Esophagus muscularis mucosa (tissue), 4 donors: ENCODE measurements at regions not wholly inside any gene's neighbourhood (a gene's known extent, or its start where the extent isn't known, plus 50 kb on each side); places are given as distances from the start of the nearest gene placed in this dataset.

Experiments
- DNase-seq: peaks from one replicate; pipeline ENCODE4 v3.0.0-alpha.2; 2017; ENCODE audit errors: extremely low spot score
- H3K27ac ChIP-seq, 4 donors: fragments of 200-600 bp; sonication (generic); replicated peaks in 1 of 4; 1 replicate in 3 of 4; 2 replicates in 1 of 4; pipeline ENCODE4 v1.5.1; 2016 to 2019; ENCODE audit warnings: mild to moderate bottlenecking in 1 of 4
- H3K27me3 ChIP-seq, 4 donors: fragments of 200-600 bp; sonication (generic); one replicate each; pipeline versions ENCODE4 v1.5.1 to v1.6.0; 2016 to 2019
- H3K36me3 ChIP-seq, 4 donors: fragments of 200-600 bp; sonication (generic); one replicate each; pipeline ENCODE4 v1.5.1; 2016 to 2019
- H3K4me1 ChIP-seq, 4 donors: fragments of 200-600 bp; sonication (generic); one replicate each; pipeline ENCODE4 v1.5.1; 2016 to 2019
- H3K4me3 ChIP-seq, 4 donors: fragments of 200-600 bp; sonication (generic); 1 replicate in 2 of 4; 2 replicates in 2 of 4; pipeline ENCODE4 v1.5.1; 2016 to 2019; ENCODE audit warnings: mild to moderate bottlenecking in 4 of 4, moderate library complexity in 1 of 4
- H3K9me3 ChIP-seq, 4 donors: fragments of 200-600 bp; sonication (generic); 1 replicate in 3 of 4; 2 replicates in 1 of 4; pipeline ENCODE4 v1.5.1; 2016 to 2019
- EP300 ChIP-seq: sonication (generic); formaldehyde crosslinking; IDR thresholded peaks from one replicate; pipeline ENCODE4 v1.6.1; 2017; ENCODE audit warnings: antibody characterized with exemption
- POLR2A ChIP-seq: fragments of 450-650 bp; IDR thresholded peaks from one replicate; pipeline ENCODE4 v1.6.1; 2017; ENCODE audit warnings: antibody characterized with exemption, moderate library complexity, mild to moderate bottlenecking, low read depth
- POLR2AphosphoS5 ChIP-seq, 2 donors: sonication (generic); formaldehyde crosslinking; IDR thresholded peaks; one replicate each; pipeline ENCODE4 v1.6.1; 2017; ENCODE audit warnings: antibody characterized with exemption in 2 of 2
- WGBS: methylation state at CpG from one replicate; pipeline ENCODE4 v1.1.5; 2018; 5-methylcytosine and 5-hydroxymethylcytosine counted together
- intact Hi-C: fragments of 100-400 bp; cut with DNase I; formaldehyde crosslinking; loops from one replicate; pipeline ENCODE4 v1.15.1; 2023
- TF ChIP-seq, protein P1 (sequence below), 3 experiments: fragments of 200-600 bp in 2 of 3; fragments of 450-650 bp in 1 of 3; sonication (generic) in 2 of 3; IDR thresholded peaks; one replicate each; pipeline ENCODE4 v1.5.1; 2017 to 2019; ENCODE audit warnings: antibody characterized with exemption in 3 of 3, mild to moderate bottlenecking in 2 of 3, moderate library complexity in 1 of 3

DNA sequence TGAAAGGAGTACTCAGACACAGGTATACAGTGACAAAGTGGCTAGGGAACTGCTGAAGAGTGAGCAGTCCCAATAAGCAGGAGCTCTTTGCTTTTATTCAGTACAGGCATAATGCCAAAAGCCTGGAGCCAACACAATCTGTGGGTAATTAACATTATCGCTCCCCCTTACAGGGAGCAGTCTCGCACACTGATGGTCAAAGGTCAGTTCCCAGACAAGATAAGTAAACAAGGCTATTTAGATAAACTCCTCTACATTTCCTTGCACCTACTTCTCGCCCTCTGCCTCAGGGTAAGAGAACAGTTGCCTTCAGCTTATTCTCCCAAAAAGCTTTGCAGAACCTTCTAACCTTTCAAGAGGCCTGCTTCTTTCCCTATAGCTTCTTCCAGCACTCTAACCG lies 73.9 kb upstream of the TAF9B start:
- no peaks in the 10 kb centered on the region for H3K36me3 ChIP-seq
- no peak for DNase-seq
- no peak overlapping the region for H3K4me3 ChIP-seq
- no peaks in the 10 kb centered on the region for H3K27me3 ChIP-seq
- WGBS, result 53% methylated on average over 4 of the region's 4 CpGs
- H3K4me1 ChIP-seq, result no peaks in the 10 kb centered on the region
- TF ChIP-seq POLR2AphosphoS5 (IDR thresholded peaks at IDR 0.05) (no peak), EP300 (no peak), POLR2A (no peak)
- TF ChIP-seq, protein P1, sequence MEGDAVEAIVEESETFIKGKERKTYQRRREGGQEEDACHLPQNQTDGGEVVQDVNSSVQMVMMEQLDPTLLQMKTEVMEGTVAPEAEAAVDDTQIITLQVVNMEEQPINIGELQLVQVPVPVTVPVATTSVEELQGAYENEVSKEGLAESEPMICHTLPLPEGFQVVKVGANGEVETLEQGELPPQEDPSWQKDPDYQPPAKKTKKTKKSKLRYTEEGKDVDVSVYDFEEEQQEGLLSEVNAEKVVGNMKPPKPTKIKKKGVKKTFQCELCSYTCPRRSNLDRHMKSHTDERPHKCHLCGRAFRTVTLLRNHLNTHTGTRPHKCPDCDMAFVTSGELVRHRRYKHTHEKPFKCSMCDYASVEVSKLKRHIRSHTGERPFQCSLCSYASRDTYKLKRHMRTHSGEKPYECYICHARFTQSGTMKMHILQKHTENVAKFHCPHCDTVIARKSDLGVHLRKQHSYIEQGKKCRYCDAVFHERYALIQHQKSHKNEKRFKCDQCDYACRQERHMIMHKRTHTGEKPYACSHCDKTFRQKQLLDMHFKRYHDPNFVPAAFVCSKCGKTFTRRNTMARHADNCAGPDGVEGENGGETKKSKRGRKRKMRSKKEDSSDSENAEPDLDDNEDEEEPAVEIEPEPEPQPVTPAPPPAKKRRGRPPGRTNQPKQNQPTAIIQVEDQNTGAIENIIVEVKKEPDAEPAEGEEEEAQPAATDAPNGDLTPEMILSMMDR (IDR thresholded peaks at IDR 0.05), result no peak
- no peak overlapping the region for H3K27ac ChIP-seq
- H3K9me3 ChIP-seq, result peaks cover 0 to 16% (median 0%) of the 10 kb centered on the region in 4 donors
- intact Hi-C loops, result no loop called here

DNA sequence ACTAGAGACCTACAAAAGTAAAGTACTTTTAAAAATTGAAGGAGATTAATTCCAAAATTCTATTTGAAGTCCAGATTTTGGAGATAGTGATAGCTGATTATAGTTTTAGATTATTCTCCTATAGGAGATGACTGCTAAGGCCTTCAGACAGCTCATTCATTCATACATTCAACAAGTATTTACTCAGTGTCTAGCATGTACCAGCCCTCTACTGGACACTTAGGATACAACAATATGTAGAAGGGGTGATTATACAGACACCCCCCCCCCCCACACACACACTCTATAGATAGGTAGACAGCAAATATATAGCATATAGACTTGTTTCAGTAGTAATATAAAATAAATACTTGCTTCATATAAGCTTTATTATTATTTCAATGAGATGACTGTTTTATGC lies 60.4 kb upstream of the TAF9B start:
- Histone ChIP-seq H3K9me3 (no peaks in the 10 kb centered on the region), H3K4me1 (no peaks in the 10 kb centered on the region), H3K27ac (no peak overlapping the region), H3K4me3 (no peak overlapping the region), H3K27me3 (no peaks in the 10 kb centered on the region), H3K36me3 (no peaks in the 10 kb centered on the region)
- no peak for DNase-seq
- intact Hi-C loops, result no loop called here
- TF ChIP-seq, protein P1 (IDR thresholded peaks at IDR 0.05), result peak in 1 of 3 experiments; percentile 21
- TF ChIP-seq POLR2A, result no peak
